ENCODE measurements at regions not wholly inside any gene's neighbourhood (a gene's known extent, or its start where the extent isn't known, plus 50 kb on each side); places are given as distances from the start of the nearest gene placed in this dataset.

DNA sequence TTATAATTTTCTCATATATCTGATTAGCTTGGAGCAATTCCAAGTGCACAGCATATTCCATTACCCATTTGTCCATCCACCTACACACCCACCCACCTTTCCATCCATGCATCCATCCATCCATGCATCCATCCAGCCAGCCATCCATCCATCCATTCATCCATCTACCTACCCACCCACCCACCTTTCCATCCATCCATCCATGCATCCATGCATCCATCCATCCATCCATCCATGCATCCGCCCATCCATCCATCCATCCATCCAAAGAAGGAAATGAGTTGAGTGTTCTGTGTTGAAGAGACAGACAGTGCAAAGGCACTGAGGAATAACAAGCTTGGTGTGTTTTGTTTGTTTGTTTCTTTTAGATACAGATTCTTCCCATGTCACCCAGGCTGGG is 78.7 kb upstream of the FAM20A start:
- TF ChIP-seq, protein P1, sequence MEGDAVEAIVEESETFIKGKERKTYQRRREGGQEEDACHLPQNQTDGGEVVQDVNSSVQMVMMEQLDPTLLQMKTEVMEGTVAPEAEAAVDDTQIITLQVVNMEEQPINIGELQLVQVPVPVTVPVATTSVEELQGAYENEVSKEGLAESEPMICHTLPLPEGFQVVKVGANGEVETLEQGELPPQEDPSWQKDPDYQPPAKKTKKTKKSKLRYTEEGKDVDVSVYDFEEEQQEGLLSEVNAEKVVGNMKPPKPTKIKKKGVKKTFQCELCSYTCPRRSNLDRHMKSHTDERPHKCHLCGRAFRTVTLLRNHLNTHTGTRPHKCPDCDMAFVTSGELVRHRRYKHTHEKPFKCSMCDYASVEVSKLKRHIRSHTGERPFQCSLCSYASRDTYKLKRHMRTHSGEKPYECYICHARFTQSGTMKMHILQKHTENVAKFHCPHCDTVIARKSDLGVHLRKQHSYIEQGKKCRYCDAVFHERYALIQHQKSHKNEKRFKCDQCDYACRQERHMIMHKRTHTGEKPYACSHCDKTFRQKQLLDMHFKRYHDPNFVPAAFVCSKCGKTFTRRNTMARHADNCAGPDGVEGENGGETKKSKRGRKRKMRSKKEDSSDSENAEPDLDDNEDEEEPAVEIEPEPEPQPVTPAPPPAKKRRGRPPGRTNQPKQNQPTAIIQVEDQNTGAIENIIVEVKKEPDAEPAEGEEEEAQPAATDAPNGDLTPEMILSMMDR (IDR thresholded peaks at IDR 0.05; ENCODE audit: insufficient read depth, low read length) = no peak
- TF ChIP-seq POLR2AphosphoS5 (IDR thresholded peaks at IDR 0.05; ENCODE audit: low read depth) (no peak), GABPA (IDR thresholded peaks at IDR 0.05; ENCODE audit: low read depth) (no peak)

All from HL-60 (cell line).